Stimulated activated CD4-positive, alpha-beta T cell treated with anti-CD3 and anti-CD28 coated beads, Interleukin-2, amount 100 ng/mL, for 48 hours (primary cell): ENCODE measurements at regions not wholly inside any gene's neighbourhood (a gene's known extent, or its start where the extent isn't known, plus 50 kb on each side); places are given as distances from the start of the nearest gene placed in this dataset.

Experiments used
- DNase-seq, 2 donors: peaks; one replicate each; pipeline ENCODE4 v3.0.0-alpha.2; 2020

- no peak for DNase-seq
Measured at GRCh38 chr4:13024147-13025105, 459.7 kb downstream of the RAB28 start.

- DNase-seq: no peak
Measured at GRCh38 chr4:13007802-13008470, 476.2 kb downstream of the RAB28 start.

DNA sequence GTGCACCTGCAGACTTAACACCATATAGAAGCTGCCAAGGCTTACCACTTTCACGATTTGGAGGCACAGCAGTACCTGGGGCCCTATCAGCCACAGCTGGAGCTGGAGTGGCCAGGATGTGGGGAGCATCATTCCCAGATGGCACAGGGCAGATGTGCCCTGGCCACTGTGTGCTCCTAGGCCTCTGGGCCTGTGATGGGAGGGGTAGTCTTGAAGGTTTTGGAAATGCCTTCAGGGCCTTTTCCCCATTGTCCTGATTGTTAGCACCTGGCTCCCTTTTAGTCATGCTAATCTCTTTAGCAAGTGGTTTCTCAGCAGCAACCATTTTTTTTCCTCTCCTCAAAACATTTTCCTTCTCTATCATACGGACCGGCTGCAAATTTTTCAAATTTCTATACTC lies 490.2 kb downstream of the RAB28 start:
- DNase-seq: no peak

GRCh38 chr4:12987284-12987683 lies 496.9 kb downstream of the RAB28 start:
- no peak for DNase-seq

DNA sequence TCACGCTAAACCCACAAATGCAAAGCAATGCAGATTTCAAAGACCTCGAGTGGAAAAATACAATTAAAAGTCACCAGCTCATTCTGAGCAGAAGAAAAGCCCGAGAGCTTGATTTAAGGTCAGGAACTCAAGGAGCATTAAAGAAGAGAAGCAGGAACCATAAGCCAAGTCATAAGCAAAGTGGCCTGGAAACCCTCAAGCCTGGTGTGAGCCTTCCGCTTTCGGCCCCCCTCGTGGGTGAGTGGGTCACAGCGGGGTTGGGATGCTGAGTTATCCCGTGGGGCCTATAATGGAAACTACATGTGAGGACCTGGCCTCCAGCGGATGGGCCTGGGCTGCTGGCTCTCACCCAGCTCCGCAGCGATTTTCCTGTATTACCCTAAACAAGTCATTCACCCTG lies 504.3 kb downstream of the RAB28 start:
- no peak for DNase-seq

GRCh38 chr4:12978310-12978709 lies 505.8 kb downstream of the RAB28 start:
- no peak for DNase-seq

DNA sequence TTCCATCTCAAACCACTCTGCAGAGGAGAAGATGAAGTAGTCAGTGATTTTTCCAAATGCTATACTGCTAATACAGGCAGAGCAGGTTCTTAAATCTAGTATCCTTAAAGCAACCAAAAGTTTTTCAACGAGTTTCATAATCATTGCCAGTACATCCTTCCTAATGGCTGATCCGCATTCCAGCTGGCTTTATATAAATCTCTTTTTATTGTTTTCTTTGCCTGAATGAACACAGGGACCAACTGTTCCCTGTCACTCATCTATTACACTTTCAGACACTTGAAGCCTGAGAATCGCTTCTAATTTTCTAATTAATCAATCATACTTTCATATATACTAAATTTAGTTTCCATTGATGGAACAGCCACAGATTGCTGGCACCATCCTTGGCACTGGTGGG lies 508.6 kb downstream of the RAB28 start:
- no peak for DNase-seq

DNA sequence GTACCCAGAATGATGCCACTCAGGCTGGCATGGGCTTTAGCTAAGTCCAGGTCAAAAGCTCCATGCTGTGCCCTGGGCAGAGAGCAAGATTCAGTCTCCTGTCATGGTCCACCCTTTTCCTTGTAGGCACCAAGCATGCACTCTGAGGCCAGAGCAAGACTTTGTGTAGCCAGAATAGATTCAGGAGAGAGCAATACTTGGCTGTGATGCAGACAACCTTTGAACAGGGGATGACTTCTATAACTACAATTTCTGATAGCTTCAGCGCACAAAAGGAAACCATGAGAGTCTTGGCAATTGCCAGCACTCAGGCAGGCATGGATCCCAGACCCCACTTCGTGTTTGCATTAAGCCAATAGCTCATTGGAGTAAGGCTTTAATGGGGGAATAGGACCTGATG lies 510.6 kb downstream of the RAB28 start:
- DNase-seq: no peak

DNA sequence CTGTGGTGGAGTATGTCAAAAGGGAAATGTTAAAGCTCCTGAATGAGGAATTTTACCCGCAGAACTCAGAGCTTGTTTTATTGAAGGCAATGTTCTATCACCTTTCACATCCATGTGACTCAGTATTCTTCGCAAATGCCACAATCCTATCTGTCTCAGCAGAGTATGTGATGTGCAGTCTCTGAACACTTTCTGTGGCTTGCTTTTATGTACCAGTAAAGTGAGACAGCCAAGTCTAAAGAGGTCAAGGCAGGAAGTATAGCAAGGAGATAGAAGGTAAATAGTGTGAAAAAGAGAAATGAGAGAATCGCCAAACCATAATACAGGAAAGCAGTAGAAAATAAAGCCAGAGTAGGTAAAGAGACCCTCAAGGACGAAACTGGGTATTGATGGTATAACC lies 515.8 kb downstream of the RAB28 start:
- DNase-seq: no peak

- no peak for DNase-seq
Measured at GRCh38 chr4:12966726-12967125, 517.4 kb downstream of the RAB28 start.

GRCh38 chr4:12965334-12965733 lies 518.8 kb downstream of the RAB28 start:
- DNase-seq: no peak

DNA sequence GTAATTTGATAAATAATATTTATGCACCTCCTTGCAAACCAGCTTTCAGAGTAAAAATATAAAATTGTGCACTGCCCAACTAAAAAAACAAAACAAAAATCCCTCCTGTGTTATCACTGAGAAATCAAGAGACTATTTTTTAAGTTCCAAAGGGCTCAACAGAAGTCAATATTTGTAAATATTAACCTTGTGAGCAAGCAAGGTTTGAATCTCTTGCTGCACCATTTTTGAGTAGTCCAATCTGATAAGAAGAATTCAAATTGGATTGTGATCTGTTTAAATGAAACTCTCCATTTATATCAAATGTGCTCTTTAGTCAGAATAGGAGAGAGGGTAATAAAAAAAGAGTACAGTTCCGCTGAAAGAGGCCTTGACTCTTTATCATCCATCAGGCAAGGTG lies 520.2 kb downstream of the RAB28 start:
- DNase-seq: no peak

GRCh38 chr4:12963291-12963690 lies 520.8 kb downstream of the RAB28 start:
- DNase-seq: no peak

DNA sequence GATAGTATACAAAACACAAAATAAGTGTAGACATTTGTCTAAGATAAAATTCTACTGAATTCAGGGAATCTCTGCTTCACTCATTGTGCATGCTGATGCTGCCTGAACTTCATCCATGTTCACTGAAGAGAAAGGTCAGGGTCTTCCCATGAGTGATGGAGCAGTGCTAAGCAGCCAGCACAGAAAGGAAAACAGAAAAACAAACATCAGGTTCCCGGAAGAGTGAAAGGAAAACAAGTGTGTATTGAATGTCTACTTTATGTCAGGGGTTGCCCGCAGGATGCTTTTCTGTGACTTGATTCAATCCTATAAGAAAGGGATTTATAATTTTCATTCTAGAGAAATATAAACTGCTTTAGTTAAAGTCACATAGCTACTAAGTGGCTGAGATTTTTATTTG lies 522.4 kb downstream of the RAB28 start:
- no peak for DNase-seq

DNA sequence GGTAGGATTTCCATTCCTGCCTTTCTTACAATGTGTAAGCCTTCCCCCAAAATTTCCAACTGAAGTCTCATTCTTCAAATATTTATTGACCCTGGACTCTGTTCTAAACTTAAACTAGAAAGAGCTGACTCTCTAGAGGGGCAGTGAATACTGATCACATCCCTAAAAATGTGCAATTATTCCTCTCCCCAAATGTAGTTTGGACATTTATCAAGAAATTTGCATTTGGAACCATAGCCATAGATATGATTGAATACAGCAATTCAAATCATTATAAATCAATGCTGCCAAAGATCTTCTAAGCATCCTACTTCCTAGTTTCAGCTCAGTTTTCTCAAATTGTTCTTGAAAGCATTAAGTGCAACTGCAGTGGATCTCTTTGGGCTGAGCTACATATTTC lies 525.7 kb downstream of the RAB28 start:
- DNase-seq: no peak

- DNase-seq: no peak
Measured at GRCh38 chr4:12957108-12957507, 527.0 kb downstream of the RAB28 start.

GRCh38 chr4:12956026-12956425 lies 528.1 kb downstream of the RAB28 start:
- DNase-seq: no peak

GRCh38 chr4:12949719-12950490 lies 534.2 kb downstream of the RAB28 start:
- DNase-seq: no peak

- DNase-seq: no peak
Measured at GRCh38 chr4:12943069-12943468, 541.1 kb downstream of the RAB28 start.

- DNase-seq: no peak
Measured at GRCh38 chr4:12933760-12934221, 550.3 kb downstream of the RAB28 start.

GRCh38 chr4:12932203-12932788 lies 551.8 kb downstream of the RAB28 start:
- no peak for DNase-seq

DNA sequence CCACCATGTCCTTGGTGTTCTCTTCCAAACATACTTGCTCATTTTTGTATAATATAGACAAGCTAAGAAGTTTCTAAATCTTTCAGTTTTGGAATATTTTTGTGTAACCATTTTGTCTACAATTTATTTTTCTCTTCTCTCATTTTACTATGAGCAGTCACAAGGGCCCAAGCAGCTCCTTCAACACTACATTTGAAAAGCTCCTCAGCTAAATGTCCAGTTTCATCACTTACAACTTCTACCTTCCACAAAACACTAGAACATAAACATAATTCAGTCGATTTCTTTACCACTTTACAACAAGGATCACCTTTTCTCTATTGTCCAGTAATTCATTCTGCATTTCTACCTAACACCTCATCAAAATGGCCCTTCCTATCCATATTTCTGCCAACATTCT lies 554.4 kb downstream of the RAB28 start:
- DNase-seq: no peak

DNA sequence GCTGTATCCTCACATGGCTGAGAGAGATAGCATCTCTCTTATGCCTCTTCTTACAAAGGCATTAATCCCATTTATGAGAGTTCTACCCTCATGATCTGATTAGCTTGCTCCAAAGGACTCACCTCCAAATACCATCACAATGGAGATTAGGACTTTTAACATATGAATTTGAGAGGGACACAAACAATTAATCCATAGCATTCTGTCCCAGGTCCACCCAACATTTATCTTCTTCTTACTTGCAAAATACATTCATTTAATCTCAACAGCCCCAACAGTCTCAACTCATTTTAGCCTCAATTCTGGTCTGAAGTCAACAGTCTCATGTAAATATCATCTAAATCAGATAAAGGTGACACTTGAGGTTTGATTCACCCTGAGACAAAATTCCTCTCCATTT lies 555.4 kb downstream of the RAB28 start:
- DNase-seq: no peak
